NCI-H526 (cell line): ENCODE measurements at regions not wholly inside any gene's neighbourhood (a gene's known extent, or its start where the extent isn't known, plus 50 kb on each side); places are given as distances from the start of the nearest gene placed in this dataset.

Experiments
- DNase-seq, 2 experiments: peaks; one replicate each; lab custom pipeline; 2025; lab: John Stamatoyannopoulos, UW

- no peak for DNase-seq
These were observed 363.4 kb downstream of the CDH26 start for GRCh38 chr20:60321601-60322000.

GRCh38 chr20:60326821-60327220 is 368.6 kb downstream of the CDH26 start:
- DNase-seq = peak; percentile 78 to 90

- no peak for DNase-seq
These were observed 369.9 kb downstream of the CDH26 start for GRCh38 chr20:60327971-60328660.

- peak in 1 of 2 experiments; percentile 22 for DNase-seq
These were observed 372.2 kb downstream of the CDH26 start for GRCh38 chr20:60330461-60330860.

- no peak for DNase-seq
These were observed 373.6 kb downstream of the CDH26 start for GRCh38 chr20:60331688-60332300.

DNA sequence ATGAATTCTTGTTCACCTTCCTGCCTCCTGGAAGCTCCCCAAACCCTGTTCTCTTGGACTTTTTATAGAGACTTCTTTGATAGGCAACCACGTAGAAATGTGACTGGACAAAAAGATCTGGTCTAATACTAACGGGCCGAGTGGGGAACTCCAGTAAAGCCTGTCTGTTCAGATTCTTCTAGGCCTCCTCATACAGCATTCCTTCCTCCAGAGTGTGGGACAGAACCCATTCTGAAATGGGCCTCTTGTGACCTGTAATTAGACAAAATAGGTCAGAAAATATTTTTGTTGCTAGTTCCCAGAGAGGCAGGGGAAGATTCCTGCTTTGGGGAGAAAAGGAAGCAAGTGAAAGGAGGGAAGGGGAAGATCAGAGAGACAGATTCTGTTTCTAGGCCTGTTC is 374.3 kb downstream of the CDH26 start:
- DNase-seq = no peak

DNA sequence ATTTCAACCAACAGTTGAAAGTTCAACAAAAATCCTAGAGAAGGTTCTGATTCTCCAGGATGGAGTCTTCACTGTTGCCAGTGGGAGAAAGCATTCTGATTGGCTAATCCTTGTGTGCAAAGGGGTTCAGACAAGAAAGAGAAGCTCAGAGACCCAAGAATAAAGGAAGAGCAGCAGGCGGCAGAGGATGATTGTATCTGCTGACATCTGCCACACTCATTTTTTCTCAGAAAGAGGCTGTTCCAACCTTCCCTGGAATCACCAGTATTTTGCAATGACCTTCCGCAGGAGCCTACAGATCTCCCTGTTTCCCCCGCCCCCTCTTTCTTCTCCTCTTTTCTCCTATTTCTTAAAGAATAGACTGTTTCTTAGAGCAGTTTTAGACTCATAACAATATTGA is 376.7 kb downstream of the CDH26 start:
- DNase-seq = no peak

GRCh38 chr20:60338556-60338955 is 380.3 kb downstream of the CDH26 start:
- no peak for DNase-seq

DNA sequence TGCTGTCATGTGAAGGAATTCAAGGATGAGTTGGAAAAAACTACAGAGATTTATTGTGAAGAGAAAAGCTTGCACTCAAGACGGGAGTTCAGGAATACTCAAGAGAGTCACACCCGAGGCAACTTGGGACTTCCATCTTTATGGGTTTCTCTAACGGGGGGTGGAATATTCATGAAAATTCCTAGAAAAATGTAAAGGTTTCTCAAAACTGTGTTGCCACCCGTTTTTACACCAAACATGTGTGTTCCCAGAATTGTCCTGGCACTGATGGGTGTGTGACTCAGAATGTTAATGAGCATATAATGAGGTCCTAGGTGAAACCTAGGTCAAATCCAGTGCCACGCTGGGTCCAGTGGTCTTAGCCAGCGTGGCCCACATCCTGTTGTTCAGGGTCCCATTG is 381.5 kb downstream of the CDH26 start:
- DNase-seq = no peak

DNA sequence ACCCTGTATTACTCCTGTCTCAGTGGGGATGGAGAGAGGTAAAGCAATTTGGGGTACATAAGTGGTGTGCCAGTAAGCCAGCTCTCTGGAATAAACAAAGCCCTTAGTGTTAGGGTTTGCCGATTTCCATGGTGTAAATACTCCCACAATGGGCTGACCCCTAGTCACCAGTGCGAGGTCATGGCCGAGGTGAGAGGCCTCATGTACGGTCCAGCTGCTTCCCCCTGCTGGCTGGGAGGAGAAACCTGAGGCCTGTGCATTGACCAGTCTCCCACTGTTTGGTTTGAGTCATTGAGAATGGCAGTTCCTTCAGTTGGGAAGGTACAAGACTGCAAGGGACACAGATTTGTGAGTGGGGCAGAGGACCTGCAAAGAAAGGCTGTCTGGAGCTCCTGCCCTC is 382.0 kb downstream of the CDH26 start:
- DNase-seq = no peak

DNA sequence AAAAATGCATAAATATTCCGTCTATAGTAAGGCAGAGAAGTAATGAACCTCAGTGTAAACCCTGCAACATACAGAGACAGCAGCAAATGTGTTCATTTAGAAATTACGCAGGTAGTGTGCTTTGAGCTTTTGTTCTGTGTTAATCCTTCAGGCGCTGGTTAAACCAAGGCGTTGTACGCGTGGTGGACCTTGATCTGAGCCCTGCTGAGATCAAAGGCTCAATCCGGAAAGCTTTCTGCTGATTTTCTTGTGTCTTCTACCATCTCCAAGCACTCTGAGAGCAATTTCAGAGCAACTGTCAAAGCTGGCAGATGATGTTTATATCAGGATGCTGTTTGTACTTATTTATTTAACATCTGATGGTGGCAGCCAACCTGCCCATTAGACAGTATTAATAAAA is 382.8 kb downstream of the CDH26 start:
- no peak for DNase-seq

DNA sequence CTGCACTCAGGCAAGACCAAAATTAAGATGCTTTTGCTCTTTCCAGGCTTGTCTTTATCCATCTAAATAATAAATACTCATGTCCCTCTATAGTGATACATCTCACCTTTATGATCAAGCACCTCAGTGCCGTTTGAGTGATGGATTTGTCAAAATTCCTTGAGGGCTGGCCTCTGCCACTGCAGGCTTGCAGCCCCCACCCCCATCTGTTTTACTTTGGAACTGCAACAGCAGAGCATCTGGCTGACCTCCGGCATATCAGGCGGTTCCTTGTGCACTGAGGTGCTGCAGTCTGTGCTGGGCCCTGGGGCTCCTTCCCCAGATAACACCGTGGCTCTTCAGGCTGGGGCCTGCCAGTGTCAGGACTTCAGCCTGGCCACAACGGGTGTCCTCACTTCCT is 386.9 kb downstream of the CDH26 start:
- no peak for DNase-seq

DNA sequence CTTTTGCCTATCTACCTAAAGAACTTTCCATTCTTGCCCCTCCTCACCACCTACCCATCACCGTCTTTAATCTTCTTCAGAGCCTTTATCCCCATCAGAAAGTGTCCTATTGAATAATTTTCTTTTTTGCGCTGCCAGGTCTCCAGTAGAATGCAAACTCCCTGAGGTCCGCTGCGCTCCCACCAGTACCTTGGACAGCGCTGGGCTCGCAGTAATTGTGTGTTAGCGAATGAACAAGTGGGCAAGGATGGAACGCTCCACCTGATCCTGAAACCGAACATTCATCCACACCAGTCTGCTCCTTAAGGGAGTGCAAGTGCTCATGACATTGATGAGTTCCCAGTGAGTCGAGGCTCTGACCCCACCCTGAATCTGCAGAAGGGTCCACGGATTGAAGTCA is 391.2 kb downstream of the CDH26 start:
- no peak for DNase-seq

- DNase-seq = no peak
These were observed 393.8 kb downstream of the CDH26 start for GRCh38 chr20:60352017-60352416.

- no peak for DNase-seq
These were observed 394.4 kb downstream of the CDH26 start for GRCh38 chr20:60352596-60352995.

GRCh38 chr20:60354024-60354580 is 395.9 kb downstream of the CDH26 start:
- DNase-seq = no peak

DNA sequence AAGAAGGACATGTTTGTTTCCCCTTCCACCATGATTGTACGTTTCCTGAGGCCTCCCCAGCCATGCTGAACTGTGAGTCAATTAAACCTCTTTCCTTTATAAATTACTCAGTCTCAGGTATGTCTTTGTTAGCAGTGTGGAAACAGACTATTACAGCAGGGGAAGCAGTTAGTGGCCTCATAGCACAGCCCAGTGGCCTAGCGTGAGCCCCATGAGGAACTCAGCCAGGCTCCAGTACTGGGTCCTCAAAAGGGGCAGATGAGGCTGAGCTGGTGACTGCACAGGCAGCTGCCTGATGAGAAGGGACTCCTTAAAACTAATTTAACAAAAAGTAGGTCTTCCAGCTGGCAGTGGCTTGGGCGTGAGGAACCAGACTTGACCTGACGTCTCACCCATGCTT is 399.9 kb downstream of the CDH26 start:
- DNase-seq = peak; percentile 3 to 60

DNA sequence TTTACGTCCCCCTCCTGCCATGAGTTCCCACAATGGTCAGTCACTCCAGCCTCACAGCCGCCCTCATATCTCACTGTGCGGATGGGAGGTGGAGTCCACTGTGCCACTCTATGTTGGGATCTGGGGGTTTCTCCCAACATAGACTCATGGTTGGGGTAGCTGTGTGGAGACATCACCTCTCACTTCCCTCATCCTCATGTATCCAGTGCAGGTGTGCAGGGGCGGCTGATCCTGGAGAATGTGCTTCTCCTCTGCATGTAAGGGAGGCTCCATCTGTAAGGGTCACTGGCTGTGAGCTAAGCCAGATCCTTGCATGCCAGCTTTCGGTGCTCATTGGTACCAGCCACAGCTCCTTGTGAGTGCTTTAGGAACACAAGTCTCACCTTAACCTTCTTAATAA is 400.8 kb downstream of the CDH26 start:
- no peak for DNase-seq

GRCh38 chr20:60361761-60362395 is 403.7 kb downstream of the CDH26 start:
- no peak for DNase-seq

- DNase-seq = no peak
These were observed 404.3 kb downstream of the CDH26 start for GRCh38 chr20:60362531-60362930.

- DNase-seq = no peak
These were observed 405.5 kb downstream of the CDH26 start for GRCh38 chr20:60363698-60364097.

GRCh38 chr20:60365064-60365666 is 406.9 kb downstream of the CDH26 start:
- peak; percentile 7 to 77 for DNase-seq

- DNase-seq = no peak
These were observed 407.7 kb downstream of the CDH26 start for GRCh38 chr20:60365882-60366281.
